Parathyroid adenoma (tissue), 2 donors: ENCODE measurements at regions not wholly inside any gene's neighbourhood (a gene's known extent, or its start where the extent isn't known, plus 50 kb on each side); places are given as distances from the start of the nearest gene placed in this dataset.

Source experiments
- H2AFZ ChIP-seq: fragments of 300-600 bp; sonication (generic); one replicate; pipeline ENCODE4 v1.7.0; 2017; ENCODE audit warnings: antibody characterized with exemption, mild to moderate bottlenecking
- H3K27ac ChIP-seq: fragments of 300-600 bp; sonication (generic); one replicate; pipeline ENCODE4 v1.7.0; 2017
- H3K27me3 ChIP-seq: fragments of 300-600 bp; sonication (generic); one replicate; pipeline ENCODE4 v1.7.0; 2017; ENCODE audit warnings: low read length; ENCODE audit not compliant: control insufficient read depth, insufficient read depth
- H3K36me3 ChIP-seq: fragments of 300-600 bp; sonication (generic); one replicate; pipeline ENCODE4 v1.7.0; 2017; ENCODE audit warnings: low read length; ENCODE audit not compliant: control insufficient read depth, insufficient read depth
- H3K4me1 ChIP-seq: fragments of 300-600 bp; sonication (generic); one replicate; pipeline ENCODE4 v1.7.0; 2017; ENCODE audit warnings: control low read depth
- H3K4me2 ChIP-seq: fragments of 300-600 bp; sonication (generic); one replicate; pipeline ENCODE4 v1.7.0; 2017; ENCODE audit warnings: low read length
- H3K4me3 ChIP-seq: fragments of 300-600 bp; sonication (generic); one replicate; pipeline ENCODE4 v1.7.0; 2017; ENCODE audit warnings: low read depth, low read length
- H3K79me2 ChIP-seq: fragments of 300-600 bp; sonication (generic); one replicate; pipeline ENCODE4 v1.7.0; 2017; ENCODE audit warnings: control low read depth
- H3K9ac ChIP-seq: fragments of 300-600 bp; sonication (generic); one replicate; pipeline ENCODE4 v1.7.0; 2017; ENCODE audit warnings: mild to moderate bottlenecking
- H3K9me3 ChIP-seq: fragments of 300-600 bp; sonication (generic); one replicate; pipeline ENCODE4 v1.7.0; 2017; ENCODE audit warnings: low read length; ENCODE audit not compliant: control insufficient read depth
- TF ChIP-seq, protein P1 (sequence below): fragments of 300-600 bp; sonication (generic); IDR thresholded peaks from one replicate; pipeline ENCODE4 v1.7.0; 2017; ENCODE audit warnings: antibody characterized with exemption, mild to moderate bottlenecking
- donor health status: primary hyperparathyroidism.

DNA sequence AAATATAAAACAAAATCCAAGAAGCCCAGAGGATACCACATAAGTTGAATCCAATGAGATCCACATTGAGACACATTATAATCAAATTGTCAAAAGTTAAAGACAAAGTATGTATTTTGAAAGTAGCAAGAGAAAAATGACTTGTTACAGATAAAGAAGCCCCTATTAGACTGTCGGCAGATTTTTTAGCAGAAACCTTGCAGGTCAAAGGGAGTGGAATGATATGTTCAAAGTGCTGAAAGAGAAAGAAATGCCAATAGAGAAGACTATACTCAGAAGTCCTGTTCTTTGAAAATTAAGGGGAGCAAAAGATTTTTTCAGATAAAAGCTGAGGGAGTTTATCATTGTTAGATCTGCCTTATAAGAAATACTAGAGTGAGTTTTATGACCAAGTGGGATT lies 148.9 kb upstream of the EPHA5 start:
- Histone ChIP-seq H3K4me3 (no peak overlapping the region), H3K79me2 (no peaks in the 10 kb centered on the region), H3K9ac (no peak overlapping the region), H3K36me3 (no peaks in the 10 kb centered on the region), H3K4me2 (no peak overlapping the region), H3K27ac (no peak overlapping the region), H3K27me3 (no peaks in the 10 kb centered on the region), H2AFZ (no peak overlapping the region), H3K4me1 (no peaks in the 10 kb centered on the region), H3K9me3 (no peaks in the 10 kb centered on the region)
- TF ChIP-seq, protein P1, sequence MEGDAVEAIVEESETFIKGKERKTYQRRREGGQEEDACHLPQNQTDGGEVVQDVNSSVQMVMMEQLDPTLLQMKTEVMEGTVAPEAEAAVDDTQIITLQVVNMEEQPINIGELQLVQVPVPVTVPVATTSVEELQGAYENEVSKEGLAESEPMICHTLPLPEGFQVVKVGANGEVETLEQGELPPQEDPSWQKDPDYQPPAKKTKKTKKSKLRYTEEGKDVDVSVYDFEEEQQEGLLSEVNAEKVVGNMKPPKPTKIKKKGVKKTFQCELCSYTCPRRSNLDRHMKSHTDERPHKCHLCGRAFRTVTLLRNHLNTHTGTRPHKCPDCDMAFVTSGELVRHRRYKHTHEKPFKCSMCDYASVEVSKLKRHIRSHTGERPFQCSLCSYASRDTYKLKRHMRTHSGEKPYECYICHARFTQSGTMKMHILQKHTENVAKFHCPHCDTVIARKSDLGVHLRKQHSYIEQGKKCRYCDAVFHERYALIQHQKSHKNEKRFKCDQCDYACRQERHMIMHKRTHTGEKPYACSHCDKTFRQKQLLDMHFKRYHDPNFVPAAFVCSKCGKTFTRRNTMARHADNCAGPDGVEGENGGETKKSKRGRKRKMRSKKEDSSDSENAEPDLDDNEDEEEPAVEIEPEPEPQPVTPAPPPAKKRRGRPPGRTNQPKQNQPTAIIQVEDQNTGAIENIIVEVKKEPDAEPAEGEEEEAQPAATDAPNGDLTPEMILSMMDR: no peak

DNA sequence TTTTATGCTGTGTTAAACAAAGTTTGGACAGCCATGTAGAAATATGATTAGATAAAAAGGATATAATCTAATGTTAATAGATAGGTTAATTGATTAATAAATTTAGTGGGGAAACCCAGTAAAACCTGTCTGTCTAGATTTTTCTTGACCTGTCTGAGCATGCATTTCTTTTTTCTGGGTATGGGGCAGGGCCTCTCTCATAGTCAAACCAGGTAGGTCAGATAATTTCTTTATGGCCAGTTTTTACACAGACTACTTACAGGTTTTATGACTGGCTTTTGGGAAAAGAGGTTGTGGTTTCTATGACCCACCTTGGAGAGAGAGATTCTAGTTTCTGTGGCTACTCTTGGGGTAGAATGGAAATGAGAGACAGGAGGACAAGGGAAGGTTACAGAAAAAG lies 135.6 kb upstream of the EPHA5 start:
- H3K36me3 ChIP-seq: no peaks in the 10 kb centered on the region
- H3K9me3 ChIP-seq: no peaks in the 10 kb centered on the region
- H2AFZ ChIP-seq: no peak overlapping the region
- no peak overlapping the region for H3K27ac ChIP-seq
- H3K9ac ChIP-seq: no peak overlapping the region
- no peaks in the 10 kb centered on the region for H3K4me1 ChIP-seq
- no peaks in the 10 kb centered on the region for H3K79me2 ChIP-seq
- H3K27me3 ChIP-seq: no peaks in the 10 kb centered on the region
- no peak overlapping the region for H3K4me2 ChIP-seq
- H3K4me3 ChIP-seq: no peak overlapping the region
- TF ChIP-seq, protein P1: no peak

DNA sequence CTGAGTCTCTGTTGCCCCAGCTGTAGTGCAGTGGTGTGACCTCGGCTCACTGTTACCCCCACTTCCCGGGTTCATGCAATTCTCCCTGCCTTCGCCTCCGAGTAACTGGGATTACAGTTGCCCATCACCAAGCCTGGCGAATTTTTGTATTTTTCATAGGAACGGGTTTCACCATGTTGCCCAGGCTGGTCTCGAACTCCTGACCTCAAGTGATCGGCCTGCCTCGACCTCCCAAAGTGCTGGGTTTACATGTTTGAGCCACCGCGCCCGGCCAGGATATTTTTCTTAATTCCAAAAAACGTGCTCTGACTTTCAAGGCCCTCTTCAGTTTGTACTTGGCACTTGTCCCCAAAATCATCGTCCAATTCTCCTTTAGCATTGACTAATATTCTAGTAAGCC lies 129.2 kb upstream of the EPHA5 start:
- Histone ChIP-seq H3K4me2 (no peak overlapping the region), H3K4me3 (no peak overlapping the region), H3K4me1 (no peaks in the 10 kb centered on the region)

DNA sequence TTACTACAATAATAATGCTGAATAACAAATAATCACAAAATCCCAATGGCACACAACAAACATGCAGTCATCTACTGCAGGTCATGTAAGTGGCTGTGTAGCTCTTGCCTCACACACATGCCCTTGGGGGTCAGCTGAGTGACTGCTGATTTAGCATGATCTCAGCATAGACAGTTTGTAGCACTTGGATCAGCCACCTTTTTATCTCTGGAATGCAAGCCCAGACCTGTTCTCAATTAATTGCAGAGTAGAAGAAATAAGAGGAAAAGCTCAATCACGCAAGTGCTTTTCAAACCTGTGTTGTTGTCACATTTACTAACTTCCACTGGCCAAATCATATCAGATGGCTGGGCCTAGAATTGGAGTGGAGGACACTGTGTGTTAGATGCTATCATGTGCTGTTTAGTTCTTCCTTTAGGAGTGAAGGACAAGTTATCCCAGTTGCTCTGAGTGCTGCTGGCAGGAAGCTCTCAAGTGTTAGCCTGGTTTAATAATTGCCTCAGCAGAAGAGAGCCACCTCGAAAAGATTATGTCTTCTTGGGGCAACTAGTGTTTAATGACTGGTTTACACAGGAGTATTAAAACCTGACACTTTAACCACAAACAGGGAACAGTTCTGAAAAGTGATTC lies 128.3 kb upstream of the EPHA5 start:
- Histone ChIP-seq H3K27ac (no peak overlapping the region), H3K9ac (no peak overlapping the region), H3K27me3 (no peaks in the 10 kb centered on the region), H3K4me3 (no peak overlapping the region), H2AFZ (no peak overlapping the region), H3K79me2 (no peaks in the 10 kb centered on the region), H3K9me3 (no peaks in the 10 kb centered on the region), H3K4me2 (no peak overlapping the region), H3K36me3 (no peaks in the 10 kb centered on the region), H3K4me1 (no peaks in the 10 kb centered on the region)
- TF ChIP-seq, protein P1: no peak

More for the DNA sequence above, 129.2 kb upstream of the EPHA5 start:
- TF ChIP-seq, protein P1: no peak
- no peak overlapping the region for H3K9ac ChIP-seq
- H3K27me3 ChIP-seq: no peaks in the 10 kb centered on the region
- no peak overlapping the region for H3K27ac ChIP-seq
- H2AFZ ChIP-seq: no peak overlapping the region
- no peaks in the 10 kb centered on the region for H3K36me3 ChIP-seq
- no peaks in the 10 kb centered on the region for H3K9me3 ChIP-seq
- no peaks in the 10 kb centered on the region for H3K79me2 ChIP-seq

GRCh38 chr4:65791812-65792308 lies 121.6 kb upstream of the EPHA5 start:
- Histone ChIP-seq H2AFZ (no peak overlapping the region), H3K27me3 (no peaks in the 10 kb centered on the region), H3K27ac (no peak overlapping the region), H3K9ac (no peak overlapping the region), H3K4me3 (no peak overlapping the region), H3K4me1 (no peaks in the 10 kb centered on the region), H3K9me3 (no peaks in the 10 kb centered on the region), H3K4me2 (no peak overlapping the region), H3K79me2 (no peaks in the 10 kb centered on the region), H3K36me3 (no peaks in the 10 kb centered on the region)
- TF ChIP-seq, protein P1: no peak
